AG20443 (cell line): ENCODE measurements at regions not wholly inside any gene's neighbourhood (a gene's known extent, or its start where the extent isn't known, plus 50 kb on each side); places are given as distances from the start of the nearest gene placed in this dataset.

ENCODE experiments used
- DNase-seq: peaks from one replicate; pipeline ENCODE4 v3.0.0; 2012; ENCODE audit warnings: low spot score, mixed read lengths

GRCh38 chr3:102114264-102114979 lies 265.1 kb downstream of the NFKBIZ start:
- no peak for DNase-seq

GRCh38 chr3:102122527-102122926 lies 273.2 kb downstream of the NFKBIZ start:
- DNase-seq: no peak

GRCh38 chr3:102123590-102124190 lies 274.4 kb downstream of the NFKBIZ start:
- DNase-seq: no peak

- DNase-seq: peak; percentile 40
Measured at GRCh38 chr3:102124282-102124681, 275.0 kb downstream of the NFKBIZ start.

GRCh38 chr3:102124704-102125103 lies 275.4 kb downstream of the NFKBIZ start:
- DNase-seq: no peak

GRCh38 chr3:102125197-102125993 lies 276.1 kb downstream of the NFKBIZ start:
- no peak for DNase-seq

- no peak for DNase-seq
Measured at GRCh38 chr3:102125994-102126368, 276.7 kb downstream of the NFKBIZ start.

- DNase-seq: peak; percentile 57
Measured at GRCh38 chr3:102129760-102130608, 280.7 kb downstream of the NFKBIZ start.

- no peak for DNase-seq
Measured at GRCh38 chr3:102132370-102132769, 283.1 kb downstream of the NFKBIZ start.

- DNase-seq: no peak
Measured at GRCh38 chr3:102133376-102133775, 284.1 kb downstream of the NFKBIZ start.

- no peak for DNase-seq
Measured at GRCh38 chr3:102135316-102135715, 286.0 kb downstream of the NFKBIZ start.

- no peak for DNase-seq
Measured at GRCh38 chr3:102136183-102136582, 286.9 kb downstream of the NFKBIZ start.

GRCh38 chr3:102140116-102140515 lies 290.8 kb downstream of the NFKBIZ start:
- no peak for DNase-seq

GRCh38 chr3:102141096-102141927 lies 292.0 kb downstream of the NFKBIZ start:
- no peak for DNase-seq

GRCh38 chr3:102141928-102142239 lies 292.6 kb downstream of the NFKBIZ start:
- DNase-seq: no peak

GRCh38 chr3:102142379-102143060 lies 292.3 kb upstream of the ZPLD1 start:
- DNase-seq: no peak

GRCh38 chr3:102143536-102143935 lies 291.3 kb upstream of the ZPLD1 start:
- no peak for DNase-seq

GRCh38 chr3:102144063-102144462 lies 290.8 kb upstream of the ZPLD1 start:
- DNase-seq: no peak

- DNase-seq: no peak
Measured at GRCh38 chr3:102148598-102149337, 286.0 kb upstream of the ZPLD1 start.

- DNase-seq: no peak
Measured at GRCh38 chr3:102151935-102152334, 282.9 kb upstream of the ZPLD1 start.
